Vagina (tissue), 2 donors: ENCODE measurements at regions not wholly inside any gene's neighbourhood (a gene's known extent, or its start where the extent isn't known, plus 50 kb on each side); places are given as distances from the start of the nearest gene placed in this dataset.

Source experiments
- CTCF ChIP-seq, 3 experiments: fragments of 450-650 bp in 2 of 3; fragments of 200-600 bp in 1 of 3; sonication (generic) in 1 of 3; IDR thresholded peaks; one replicate each; pipeline ENCODE4 v1.5.1; 2017 to 2019; ENCODE audit warnings: antibody characterized with exemption in 3 of 3, mild to moderate bottlenecking in 2 of 3, moderate library complexity in 2 of 3
- POLR2A ChIP-seq, 2 donors: fragments of 450-650 bp; IDR thresholded peaks; one replicate each; pipeline ENCODE4 v1.6.1; 2017; ENCODE audit warnings: antibody characterized with exemption in 2 of 2, mild to moderate bottlenecking in 2 of 2, moderate library complexity in 2 of 2
- POLR2AphosphoS5 ChIP-seq, 2 donors: sonication (generic); formaldehyde crosslinking; IDR thresholded peaks; one replicate each; pipeline ENCODE4 v1.9.0; 2017; ENCODE audit warnings: antibody characterized with exemption in 2 of 2, mild to moderate bottlenecking in 2 of 2, low read depth in 1 of 2; ENCODE audit not compliant: insufficient read depth in 1 of 2

- no peak for TF ChIP-seq POLR2AphosphoS5 (IDR thresholded peaks at IDR 0.05; ENCODE audit: insufficient read depth in 1 of 2, low read depth in 1 of 2)
- TF ChIP-seq CTCF (IDR thresholded peaks at IDR 0.05), result no peak
- TF ChIP-seq POLR2A (IDR thresholded peaks at IDR 0.05), result no peak
Observed at GRCh38 chr13:73317140-73317539, 258.3 kb downstream of the KLF5 start.
